WTC11 (cell line): ENCODE measurements at regions not wholly inside any gene's neighbourhood (a gene's known extent, or its start where the extent isn't known, plus 50 kb on each side); places are given as distances from the start of the nearest gene placed in this dataset.

Experiments used
- ATF1 ChIP-seq: sonication (generic); formaldehyde crosslinking; IDR thresholded peaks from 2 replicates; pipeline ENCODE4 v1.8.1; 2023; ENCODE audit warnings: mild to moderate bottlenecking, moderate library complexity, missing genetic modification reagents
- ATF2 ChIP-seq: sonication (generic); formaldehyde crosslinking; IDR thresholded peaks from 2 replicates; pipeline ENCODE4 v1.8.1; 2022; ENCODE audit warnings: low read depth, missing genetic modification reagents, borderline replicate concordance
- CTCF ChIP-seq: fragments of 200-600 bp; IDR thresholded peaks from 2 replicates; pipeline ENCODE4 v1.8.0; 2022; ENCODE audit warnings: antibody characterized with exemption
- NR2C2 ChIP-seq: sonication (generic); formaldehyde crosslinking; IDR thresholded peaks from 2 replicates; pipeline ENCODE4 v1.8.0; 2022; ENCODE audit warnings: mild to moderate bottlenecking, missing genetic modification reagents
- SP1 ChIP-seq: sonication (generic); formaldehyde crosslinking; conservative IDR thresholded peaks from 2 replicates; pipeline ENCODE4 v1.8.1; 2022; ENCODE audit warnings: missing genetic modification reagents
- TEAD4 ChIP-seq: sonication (generic); formaldehyde crosslinking; IDR thresholded peaks from 2 replicates; pipeline ENCODE4 v1.8.0; 2022; ENCODE audit warnings: mild to moderate bottlenecking, missing genetic modification reagents
- ZSCAN18 ChIP-seq: fragments of 250-450 bp; sonication (Bioruptor Pico); IDR thresholded peaks from 2 replicates; pipeline ENCODE4 v2.1.2; 2022; ENCODE audit warnings: mild to moderate bottlenecking, moderate library complexity

- TF ChIP-seq TEAD4 (CRISPR knock-in tag), result no peak
- TF ChIP-seq ATF1 (CRISPR knock-in tag), result no peak
- no peak for TF ChIP-seq CTCF
- no peak for TF ChIP-seq ZSCAN18 (CRISPR knock-in tag)
- no peak for TF ChIP-seq ATF2 (CRISPR knock-in tag)
- TF ChIP-seq NR2C2, result no peak
- no peak for TF ChIP-seq SP1 (CRISPR knock-in tag)
Observed at GRCh38 chr13:47256618-47257017, 359.8 kb upstream of the HTR2A start.
